Heart left ventricle (tissue), 13 donors: ENCODE measurements at regions not wholly inside any gene's neighbourhood (a gene's known extent, or its start where the extent isn't known, plus 50 kb on each side); places are given as distances from the start of the nearest gene placed in this dataset.

ENCODE experiments used
- CTCF ChIP-seq, 12 donors: fragments of 200-600 bp; sonication (generic) in 4 of 12; IDR thresholded peaks; one replicate each; pipeline versions ENCODE4 v1.5.0 to v1.8.0; 2018 to 2022; ENCODE audit warnings: antibody characterized with exemption in 12 of 12, mild to moderate bottlenecking in 5 of 12
- POLR2A ChIP-seq, 2 donors: fragments of 450-650 bp; IDR thresholded peaks; one replicate each; pipeline ENCODE4 v1.6.1; 2017; ENCODE audit warnings: antibody characterized with exemption in 2 of 2, mild to moderate bottlenecking in 2 of 2, moderate library complexity in 2 of 2
- donor health status: ischemic (EF 13 %, LVEDD 7.1; RV severe dilation, severe dysfunction).
- donor health status: DM: no; HTN: yes; CAD: no.
- donor health status: DM: no; HTN: no; CAD: no.
- donor health status: ischemic (EF 25% LVEDD 6.9; RV normal size, moderate dysfunction).
- donor health status: ischemic (EF 25% LVEDD 5.7; RV mildly dilated, moderate dysfunction).
- donor health status: ischemic (EF 35%, LVEDD 5.7; RV mildly dilated, moderate dysfunction).
- donor health status: nonischemic (EF 11% LVEDD 7.7; RV severe dilation, severe dysfunction).
- donor health status: DM: yes; HTN: yes; CAD: no.
- donor health status: PGD.
- donor health status: ischemic (EF 29% LVEDD 5.4; RV normal size, mild dysfunction).
- donor health status: nonischemic (EF 23%, LVEDD 6.1; RV moderate dilation, normal function).

- TF ChIP-seq CTCF (IDR thresholded peaks at IDR 0.05) (no peak), POLR2A (IDR thresholded peaks at IDR 0.05) (no peak)
Observed at GRCh38 chr4:125013891-125014290, 300.9 kb upstream of the FAT4 start.
